Caco-2 (cell line): ENCODE measurements at regions not wholly inside any gene's neighbourhood (a gene's known extent, or its start where the extent isn't known, plus 50 kb on each side); places are given as distances from the start of the nearest gene placed in this dataset.

ENCODE experiments used
- BruUV-seq: library from RNA; stranded (reverse); fragments of 400-500 nt; replicated peaks from 2 replicates; lab custom pipeline; 2021; lab: Mats Ljungman, UMichigan
- CTCF ChIA-PET: fragments of 300-600 bp; sonication (Branson Sonifier 250); formaldehyde crosslinking; loops from one replicate; lab custom pipeline; 2022; ENCODE audit warnings: antibody characterized with exemption; lab: Charles Lee
- POLR2A ChIA-PET: fragments of 300-600 bp; sonication (Branson Sonifier 250); formaldehyde crosslinking; loops from one replicate; lab custom pipeline; 2022; ENCODE audit warnings: antibody characterized with exemption; lab: Charles Lee
- DNase-seq, 2 experiments: peaks; one replicate each; pipeline versions ENCODE4 v3.0.0 to v3.0.0-alpha.2; 2020 to 2022
- H3K27me3 ChIP-seq: replicated peaks from 2 replicates; pipeline ENCODE4 v1.6.0; 2011; ENCODE audit warnings: low read length; ENCODE audit not compliant: control insufficient read depth, insufficient read depth
- H3K36me3 ChIP-seq: 2 replicates; pipeline ENCODE4 v1.5.1; 2011; ENCODE audit warnings: low read length; ENCODE audit not compliant: control insufficient read depth, insufficient read depth
- H3K4me1 ChIP-seq: fragments of 250-450 bp; sonication (Bioruptor Pico); 2 replicates; pipeline ENCODE4 v1.5.1; 2020; ENCODE audit warnings: mild to moderate bottlenecking
- H3K4me3 ChIP-seq: 2 replicates; pipeline ENCODE4 v1.5.1; 2011; ENCODE audit warnings: low read depth, mild to moderate bottlenecking, control low read depth, low read length
- H3K9me3 ChIP-seq: fragments of 250-450 bp; sonication (Bioruptor Pico); 2 replicates; pipeline ENCODE4 v1.5.1; 2020; ENCODE audit warnings: mild to moderate bottlenecking, moderate library complexity
- H3K27ac Mint-ChIP-seq: one replicate; pipeline ENCODE4 v1.8.0; 2022; ENCODE audit warnings: mixed read lengths; ENCODE audit not compliant: unreplicated experiment
- H3K27me3 Mint-ChIP-seq: one replicate; pipeline ENCODE4 v1.8.0; 2022; ENCODE audit warnings: mixed read lengths; ENCODE audit not compliant: insufficient read depth, unreplicated experiment
- H3K36me3 Mint-ChIP-seq: one replicate; pipeline ENCODE4 v1.8.0; 2022; ENCODE audit warnings: mild to moderate bottlenecking, mixed read lengths; ENCODE audit not compliant: insufficient read depth, unreplicated experiment
- H3K4me1 Mint-ChIP-seq: one replicate; pipeline ENCODE4 v1.8.0; 2022; ENCODE audit warnings: low read depth, mixed read lengths; ENCODE audit not compliant: unreplicated experiment
- H3K4me3 Mint-ChIP-seq: one replicate; pipeline ENCODE4 v1.8.0; 2022; ENCODE audit warnings: mild to moderate bottlenecking, moderate library complexity, mixed read lengths; ENCODE audit not compliant: unreplicated experiment
- H3K9me3 Mint-ChIP-seq: one replicate; pipeline ENCODE4 v1.8.0; 2022; ENCODE audit warnings: mixed read lengths; ENCODE audit not compliant: unreplicated experiment
- intact Hi-C: fragments of 100-400 bp; cut with micrococcal nuclease; formaldehyde crosslinking; loops from one replicate; pipeline ENCODE4 v1.10.0; 2022; ENCODE audit not compliant: unreplicated experiment
- TF ChIP-seq, protein P1 (sequence below), 2 experiments: fragments of 200-600 bp in 1 of 2; IDR thresholded peaks; 1 replicate in 1 of 2; 2 replicates in 1 of 2; pipeline versions ENCODE4 v1.5.1 to v1.8.0; 2011 to 2022; ENCODE audit warnings: antibody characterized with exemption in 1 of 2, control low read depth in 1 of 2, inconsistent platforms in 1 of 2, low read depth in 1 of 2, low read length in 1 of 2, mild to moderate bottlenecking in 1 of 2, moderate library complexity in 1 of 2; ENCODE audit not compliant: insufficient read depth in 1 of 2, severe bottlenecking in 1 of 2, unreplicated experiment in 1 of 2

DNA sequence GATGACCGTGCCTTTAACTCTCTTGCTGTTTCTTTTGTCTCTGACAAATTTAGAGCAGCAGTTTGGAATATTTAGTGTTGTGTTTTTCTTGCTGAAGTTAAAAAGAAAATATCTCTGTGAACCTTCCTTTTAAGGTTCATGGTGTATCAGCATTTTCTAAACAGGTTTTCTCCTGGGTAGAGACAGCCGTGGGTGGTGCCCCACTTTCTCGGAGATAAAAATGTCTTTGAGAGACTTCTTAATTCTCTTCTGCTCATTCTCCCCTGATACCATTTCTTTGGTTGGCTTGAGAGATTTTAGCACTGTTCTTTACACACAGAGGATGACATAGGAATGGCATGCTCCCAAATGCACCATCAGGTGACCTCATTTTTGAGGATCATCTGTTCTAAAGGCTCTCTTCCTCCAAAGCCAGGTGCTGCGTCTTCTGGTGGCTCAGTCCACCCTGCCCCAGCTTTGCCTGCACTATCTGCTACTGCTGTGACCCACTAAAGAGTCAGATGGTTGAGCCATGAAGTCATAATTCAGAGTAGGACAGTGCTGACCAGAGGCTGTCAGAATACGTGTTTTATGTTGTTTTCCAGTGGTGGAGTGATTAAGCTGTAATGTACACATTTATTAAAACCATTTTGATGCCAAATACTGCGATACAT, 90.3 kb upstream of the SLC10A2 start:
- Mint-ChIP-seq H3K27ac (no peak overlapping the region), H3K4me3 (no peak overlapping the region)
- intact Hi-C loops = no loop called here

DNA sequence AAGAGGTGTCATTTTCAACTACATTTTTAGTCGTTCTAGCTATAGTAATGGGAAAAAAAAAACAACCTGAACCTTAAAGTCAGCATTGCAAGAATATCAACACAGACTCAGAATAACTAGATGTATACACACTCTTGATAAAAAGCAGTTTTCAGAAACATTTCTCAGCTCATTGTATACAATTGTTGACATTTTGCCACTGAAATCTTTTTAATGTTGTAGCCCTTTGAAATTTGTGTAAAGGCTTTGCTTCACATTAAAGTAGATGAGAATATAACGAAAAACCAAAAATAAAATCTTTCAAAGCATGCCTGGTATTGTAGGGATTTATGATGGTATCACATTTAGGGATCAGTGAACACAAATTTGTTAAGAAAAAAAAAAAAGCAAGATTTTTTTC, 87.2 kb upstream of the SLC10A2 start:
- Histone ChIP-seq H3K4me3 (no peak overlapping the region), H3K4me1 (no peaks in the 10 kb centered on the region), H3K9me3 (no peaks in the 10 kb centered on the region), H3K27me3 (no peaks in the 10 kb centered on the region), H3K36me3 (no peaks in the 10 kb centered on the region)
- ChIA-PET POLR2A (no interaction called here), CTCF (no interaction called here)
- Mint-ChIP-seq H3K27ac (no peak overlapping the region), H3K4me3 (no peak overlapping the region), H3K9me3 (no peaks in the 10 kb centered on the region), H3K4me1 (no peaks in the 10 kb centered on the region), H3K27me3 (peaks cover 12% of the 10 kb centered on the region), H3K36me3 (no peaks in the 10 kb centered on the region)
- TF ChIP-seq, protein P1, sequence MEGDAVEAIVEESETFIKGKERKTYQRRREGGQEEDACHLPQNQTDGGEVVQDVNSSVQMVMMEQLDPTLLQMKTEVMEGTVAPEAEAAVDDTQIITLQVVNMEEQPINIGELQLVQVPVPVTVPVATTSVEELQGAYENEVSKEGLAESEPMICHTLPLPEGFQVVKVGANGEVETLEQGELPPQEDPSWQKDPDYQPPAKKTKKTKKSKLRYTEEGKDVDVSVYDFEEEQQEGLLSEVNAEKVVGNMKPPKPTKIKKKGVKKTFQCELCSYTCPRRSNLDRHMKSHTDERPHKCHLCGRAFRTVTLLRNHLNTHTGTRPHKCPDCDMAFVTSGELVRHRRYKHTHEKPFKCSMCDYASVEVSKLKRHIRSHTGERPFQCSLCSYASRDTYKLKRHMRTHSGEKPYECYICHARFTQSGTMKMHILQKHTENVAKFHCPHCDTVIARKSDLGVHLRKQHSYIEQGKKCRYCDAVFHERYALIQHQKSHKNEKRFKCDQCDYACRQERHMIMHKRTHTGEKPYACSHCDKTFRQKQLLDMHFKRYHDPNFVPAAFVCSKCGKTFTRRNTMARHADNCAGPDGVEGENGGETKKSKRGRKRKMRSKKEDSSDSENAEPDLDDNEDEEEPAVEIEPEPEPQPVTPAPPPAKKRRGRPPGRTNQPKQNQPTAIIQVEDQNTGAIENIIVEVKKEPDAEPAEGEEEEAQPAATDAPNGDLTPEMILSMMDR (IDR thresholded peaks at IDR 0.05; ENCODE audit: insufficient read depth in 1 of 2, low read depth in 1 of 2, low read length in 1 of 2, severe bottlenecking in 1 of 2, unreplicated experiment in 1 of 2) = no peak
- intact Hi-C loops = no loop called here
- no TSS peak for BruUV-seq
- DNase-seq = no peak

More for the DNA sequence above, 90.3 kb upstream of the SLC10A2 start:
- no peaks in the 10 kb centered on the region for H3K9me3 ChIP-seq
- H3K4me1 ChIP-seq = no peaks in the 10 kb centered on the region
- peaks cover 12% of the 10 kb centered on the region for H3K27me3 Mint-ChIP-seq
- H3K36me3 ChIP-seq = no peaks in the 10 kb centered on the region
- ChIA-PET POLR2A (no interaction called here), CTCF (no interaction called here)
- BruUV-seq = no TSS peak
- H3K27me3 ChIP-seq = no peaks in the 10 kb centered on the region
- TF ChIP-seq, protein P1 (IDR thresholded peaks at IDR 0.05; ENCODE audit: insufficient read depth in 1 of 2, low read depth in 1 of 2, low read length in 1 of 2, severe bottlenecking in 1 of 2, unreplicated experiment in 1 of 2) = no peak
- DNase-seq = no peak
- no peaks in the 10 kb centered on the region for H3K36me3 Mint-ChIP-seq
- H3K9me3 Mint-ChIP-seq = no peaks in the 10 kb centered on the region
- H3K4me3 ChIP-seq = no peak overlapping the region
- H3K4me1 Mint-ChIP-seq = no peaks in the 10 kb centered on the region

- Mint-ChIP-seq H3K4me3 (no peak overlapping the region), H3K4me1 (no peaks in the 10 kb centered on the region), H3K36me3 (no peaks in the 10 kb centered on the region), H3K9me3 (no peaks in the 10 kb centered on the region), H3K27ac (no peak overlapping the region), H3K27me3 (peaks cover 10% of the 10 kb centered on the region)
- CTCF ChIA-PET = no interaction called here
- H3K36me3 ChIP-seq = no peaks in the 10 kb centered on the region
- H3K4me1 ChIP-seq = no peaks in the 10 kb centered on the region
- POLR2A ChIA-PET = no interaction called here
- intact Hi-C loops = no loop called here
- DNase-seq = no peak
- no peaks in the 10 kb centered on the region for H3K27me3 ChIP-seq
- TF ChIP-seq, protein P1 (IDR thresholded peaks at IDR 0.05; ENCODE audit: insufficient read depth in 1 of 2, low read depth in 1 of 2, low read length in 1 of 2, severe bottlenecking in 1 of 2, unreplicated experiment in 1 of 2) = no peak
- no TSS peak for BruUV-seq
- no peak overlapping the region for H3K4me3 ChIP-seq
- H3K9me3 ChIP-seq = no peaks in the 10 kb centered on the region
Observed at GRCh38 chr13:103147961-103148360, 81.7 kb upstream of the SLC10A2 start.
